ENCODE measurements at regions not wholly inside any gene's neighbourhood (a gene's known extent, or its start where the extent isn't known, plus 50 kb on each side); places are given as distances from the start of the nearest gene placed in this dataset.

- no peak for TF ChIP-seq CSDC2 (CRISPR knock-in tag; IDR thresholded peaks at IDR 0.05)
- TF ChIP-seq, protein P1, sequence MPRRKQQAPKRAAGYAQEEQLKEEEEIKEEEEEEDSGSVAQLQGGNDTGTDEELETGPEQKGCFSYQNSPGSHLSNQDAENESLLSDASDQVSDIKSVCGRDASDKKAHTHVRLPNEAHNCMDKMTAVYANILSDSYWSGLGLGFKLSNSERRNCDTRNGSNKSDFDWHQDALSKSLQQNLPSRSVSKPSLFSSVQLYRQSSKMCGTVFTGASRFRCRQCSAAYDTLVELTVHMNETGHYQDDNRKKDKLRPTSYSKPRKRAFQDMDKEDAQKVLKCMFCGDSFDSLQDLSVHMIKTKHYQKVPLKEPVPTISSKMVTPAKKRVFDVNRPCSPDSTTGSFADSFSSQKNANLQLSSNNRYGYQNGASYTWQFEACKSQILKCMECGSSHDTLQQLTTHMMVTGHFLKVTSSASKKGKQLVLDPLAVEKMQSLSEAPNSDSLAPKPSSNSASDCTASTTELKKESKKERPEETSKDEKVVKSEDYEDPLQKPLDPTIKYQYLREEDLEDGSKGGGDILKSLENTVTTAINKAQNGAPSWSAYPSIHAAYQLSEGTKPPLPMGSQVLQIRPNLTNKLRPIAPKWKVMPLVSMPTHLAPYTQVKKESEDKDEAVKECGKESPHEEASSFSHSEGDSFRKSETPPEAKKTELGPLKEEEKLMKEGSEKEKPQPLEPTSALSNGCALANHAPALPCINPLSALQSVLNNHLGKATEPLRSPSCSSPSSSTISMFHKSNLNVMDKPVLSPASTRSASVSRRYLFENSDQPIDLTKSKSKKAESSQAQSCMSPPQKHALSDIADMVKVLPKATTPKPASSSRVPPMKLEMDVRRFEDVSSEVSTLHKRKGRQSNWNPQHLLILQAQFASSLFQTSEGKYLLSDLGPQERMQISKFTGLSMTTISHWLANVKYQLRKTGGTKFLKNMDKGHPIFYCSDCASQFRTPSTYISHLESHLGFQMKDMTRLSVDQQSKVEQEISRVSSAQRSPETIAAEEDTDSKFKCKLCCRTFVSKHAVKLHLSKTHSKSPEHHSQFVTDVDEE (CRISPR knock-in tag; IDR thresholded peaks at IDR 0.05) = no peak
- TF ChIP-seq, protein P2, sequence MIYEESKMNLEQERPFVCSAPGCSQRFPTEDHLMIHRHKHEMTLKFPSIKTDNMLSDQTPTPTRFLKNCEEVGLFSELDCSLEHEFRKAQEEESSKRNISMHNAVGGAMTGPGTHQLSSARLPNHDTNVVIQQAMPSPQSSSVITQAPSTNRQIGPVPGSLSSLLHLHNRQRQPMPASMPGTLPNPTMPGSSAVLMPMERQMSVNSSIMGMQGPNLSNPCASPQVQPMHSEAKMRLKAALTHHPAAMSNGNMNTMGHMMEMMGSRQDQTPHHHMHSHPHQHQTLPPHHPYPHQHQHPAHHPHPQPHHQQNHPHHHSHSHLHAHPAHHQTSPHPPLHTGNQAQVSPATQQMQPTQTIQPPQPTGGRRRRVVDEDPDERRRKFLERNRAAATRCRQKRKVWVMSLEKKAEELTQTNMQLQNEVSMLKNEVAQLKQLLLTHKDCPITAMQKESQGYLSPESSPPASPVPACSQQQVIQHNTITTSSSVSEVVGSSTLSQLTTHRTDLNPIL (CRISPR knock-in tag; IDR thresholded peaks at IDR 0.05; ENCODE audit: low read depth) = no peak
- no peak for TF ChIP-seq ZFP3 (CRISPR knock-in tag; IDR thresholded peaks at IDR 0.05)
- TF ChIP-seq ZFP30 (CRISPR knock-in tag; IDR thresholded peaks at IDR 0.05) = no peak
- TF ChIP-seq, protein P3, sequence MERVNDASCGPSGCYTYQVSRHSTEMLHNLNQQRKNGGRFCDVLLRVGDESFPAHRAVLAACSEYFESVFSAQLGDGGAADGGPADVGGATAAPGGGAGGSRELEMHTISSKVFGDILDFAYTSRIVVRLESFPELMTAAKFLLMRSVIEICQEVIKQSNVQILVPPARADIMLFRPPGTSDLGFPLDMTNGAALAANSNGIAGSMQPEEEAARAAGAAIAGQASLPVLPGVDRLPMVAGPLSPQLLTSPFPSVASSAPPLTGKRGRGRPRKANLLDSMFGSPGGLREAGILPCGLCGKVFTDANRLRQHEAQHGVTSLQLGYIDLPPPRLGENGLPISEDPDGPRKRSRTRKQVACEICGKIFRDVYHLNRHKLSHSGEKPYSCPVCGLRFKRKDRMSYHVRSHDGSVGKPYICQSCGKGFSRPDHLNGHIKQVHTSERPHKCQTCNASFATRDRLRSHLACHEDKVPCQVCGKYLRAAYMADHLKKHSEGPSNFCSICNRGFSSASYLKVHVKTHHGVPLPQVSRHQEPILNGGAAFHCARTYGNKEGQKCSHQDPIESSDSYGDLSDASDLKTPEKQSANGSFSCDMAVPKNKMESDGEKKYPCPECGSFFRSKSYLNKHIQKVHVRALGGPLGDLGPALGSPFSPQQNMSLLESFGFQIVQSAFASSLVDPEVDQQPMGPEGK (CRISPR knock-in tag; IDR thresholded peaks at IDR 0.05; ENCODE audit: borderline replicate concordance) = no peak
- TF ChIP-seq POU6F1 (CRISPR knock-in tag; IDR thresholded peaks at IDR 0.05; ENCODE audit: borderline replicate concordance, low read depth) = no peak
- no peak for TF ChIP-seq BACH2 (CRISPR knock-in tag; IDR thresholded peaks at IDR 0.05; ENCODE audit: borderline replicate concordance)
- TF ChIP-seq ARNTL (CRISPR knock-in tag; IDR thresholded peaks at IDR 0.05; ENCODE audit: borderline replicate concordance, low read depth) = no peak
- TF ChIP-seq ZNF8 (CRISPR knock-in tag; IDR thresholded peaks at IDR 0.05) = no peak
- no peak for TF ChIP-seq TCF4 (CRISPR knock-in tag; IDR thresholded peaks at IDR 0.05; ENCODE audit: borderline replicate concordance)
- no peak for TF ChIP-seq RARB (CRISPR knock-in tag; IDR thresholded peaks at IDR 0.05)
- no peak for TF ChIP-seq ZNF565 (CRISPR knock-in tag; conservative IDR thresholded peaks at IDR 0.05; ENCODE audit: low read depth)
- no peak for ATAC-seq
Measured at GRCh38 chr6:105967917-105968602, 118.1 kb upstream of the PRDM1 start.

- no peak for TF ChIP-seq OSR1 (CRISPR knock-in tag; IDR thresholded peaks at IDR 0.05)
- TF ChIP-seq ESRRG (CRISPR knock-in tag; IDR thresholded peaks at IDR 0.05) = no peak
- TF ChIP-seq RARB (CRISPR knock-in tag; IDR thresholded peaks at IDR 0.05) = no peak
- no peak for TF ChIP-seq PPARA (CRISPR knock-in tag; IDR thresholded peaks at IDR 0.05; ENCODE audit: borderline replicate concordance)
- TF ChIP-seq TCF4 (CRISPR knock-in tag; IDR thresholded peaks at IDR 0.05; ENCODE audit: borderline replicate concordance) = no peak
- TF ChIP-seq TOX (CRISPR knock-in tag; IDR thresholded peaks at IDR 0.05; ENCODE audit: borderline replicate concordance) = no peak
- TF ChIP-seq SNAI2 (CRISPR knock-in tag; IDR thresholded peaks at IDR 0.05) = no peak
- TF ChIP-seq ARNTL (CRISPR knock-in tag; IDR thresholded peaks at IDR 0.05; ENCODE audit: borderline replicate concordance, low read depth) = no peak
- TF ChIP-seq ZNF565 (CRISPR knock-in tag; conservative IDR thresholded peaks at IDR 0.05; ENCODE audit: low read depth) = no peak
- TF ChIP-seq, protein P3 (CRISPR knock-in tag; IDR thresholded peaks at IDR 0.05; ENCODE audit: borderline replicate concordance) = no peak
- TF ChIP-seq, protein P1 (CRISPR knock-in tag; IDR thresholded peaks at IDR 0.05) = no peak
- no peak for TF ChIP-seq ZC3H10 (CRISPR knock-in tag; IDR thresholded peaks at IDR 0.05)
- no peak for TF ChIP-seq GLIS3 (CRISPR knock-in tag; IDR thresholded peaks at IDR 0.05)
- no peak for TF ChIP-seq ZNF70 (CRISPR knock-in tag; IDR thresholded peaks at IDR 0.05)
- ATAC-seq = no peak
Measured at GRCh38 chr6:105966481-105966880, 119.7 kb upstream of the PRDM1 start.

Data from SK-N-SH treated with all-trans-retinoic acid at 6 μM for 48 hours (cell line).